GM19467 (cell line): ENCODE measurements at regions not wholly inside any gene's neighbourhood (a gene's known extent, or its start where the extent isn't known, plus 50 kb on each side); places are given as distances from the start of the nearest gene placed in this dataset.
A peak's percentile ranks its signal among the peaks of the same experiment; 100 is the strongest.
"Not testable (repeated sequence)": the region's sequence is repeated elsewhere in the genome, so short reads cannot be mapped to it uniquely, and the experiment has no call there.

Experiments used
- ATAC-seq: cut with Tn5 transposase; IDR thresholded peaks from one replicate; pipeline ENCODE4 v1.9.1; 2021; ENCODE audit warnings: mild to moderate bottlenecking, moderate library complexity; ENCODE audit not compliant: unreplicated experiment

GRCh38 chr22:22716136-22716665 is 71.8 kb downstream of the GGTLC2 start:
- no peak for ATAC-seq

- ATAC-seq = no peak
Measured at GRCh38 chr22:22717664-22718063, 73.2 kb downstream of the GGTLC2 start.

- peak; percentile 54 for ATAC-seq
Measured at GRCh38 chr22:22720201-22720723, 75.8 kb downstream of the GGTLC2 start.

GRCh38 chr22:22720724-22721261 is 76.4 kb downstream of the GGTLC2 start:
- peak; percentile 67 for ATAC-seq

GRCh38 chr22:22721681-22722354 is 77.4 kb downstream of the GGTLC2 start:
- ATAC-seq = no peak

- ATAC-seq = no peak
Measured at GRCh38 chr22:22728382-22728781, 84.0 kb downstream of the GGTLC2 start.

GRCh38 chr22:22730655-22731373 is 86.4 kb downstream of the GGTLC2 start:
- ATAC-seq = no peak

- ATAC-seq = no peak
Measured at GRCh38 chr22:22731374-22731676, 86.9 kb downstream of the GGTLC2 start.

- not testable (repeated sequence) for ATAC-seq
Measured at GRCh38 chr22:22733006-22733405, 88.6 kb downstream of the GGTLC2 start.

GRCh38 chr22:22733881-22734373 is 89.5 kb downstream of the GGTLC2 start:
- no peak for ATAC-seq

- not testable (repeated sequence) for ATAC-seq
Measured at GRCh38 chr22:22734395-22735272, 90.2 kb downstream of the GGTLC2 start.

GRCh38 chr22:22735276-22735675 is 90.9 kb downstream of the GGTLC2 start:
- ATAC-seq = not testable (repeated sequence)

GRCh38 chr22:22735695-22736611 is 91.5 kb downstream of the GGTLC2 start:
- no peak for ATAC-seq

GRCh38 chr22:22737590-22737989 is 93.2 kb downstream of the GGTLC2 start:
- no peak for ATAC-seq

- no peak for ATAC-seq
Measured at GRCh38 chr22:22738959-22739585, 94.7 kb downstream of the GGTLC2 start.

- ATAC-seq = no peak
Measured at GRCh38 chr22:22740560-22741276, 96.3 kb downstream of the GGTLC2 start.

GRCh38 chr22:22741843-22742242 is 97.4 kb downstream of the GGTLC2 start:
- ATAC-seq = no peak

GRCh38 chr22:22742641-22743040 is 98.2 kb downstream of the GGTLC2 start:
- no peak for ATAC-seq
